NCI-H2029 treated with DMSO at 0.1 percent for 48 hours (cell line): ENCODE measurements at regions not wholly inside any gene's neighbourhood (a gene's known extent, or its start where the extent isn't known, plus 50 kb on each side); places are given as distances from the start of the nearest gene placed in this dataset.

Experiments
- DNase-seq: peaks from one replicate; lab custom pipeline; 2025; lab: John Stamatoyannopoulos, UW

DNA sequence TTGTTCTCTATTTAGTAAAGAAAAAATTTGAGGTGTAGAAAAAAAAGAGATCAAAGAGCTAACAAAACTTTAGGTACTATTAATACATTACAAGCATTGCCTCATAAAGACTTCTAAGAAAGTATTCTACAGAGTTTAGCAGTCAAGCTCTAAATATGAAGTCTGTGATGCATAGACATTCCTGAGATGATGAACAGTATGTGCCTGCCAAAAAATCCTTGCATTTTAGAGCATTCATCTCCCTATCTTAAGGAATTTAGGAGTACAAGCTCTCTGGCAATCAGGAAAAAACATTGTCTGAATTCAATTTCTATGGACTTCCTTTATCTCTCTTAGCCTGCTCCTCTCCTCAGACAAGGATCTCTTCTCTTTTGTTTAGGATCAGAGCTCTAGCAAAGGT lies 202.6 kb upstream of the LRFN5 start:
- no peak for DNase-seq

GRCh38 chr14:41403360-41403759 lies 203.3 kb upstream of the LRFN5 start:
- DNase-seq, result no peak

DNA sequence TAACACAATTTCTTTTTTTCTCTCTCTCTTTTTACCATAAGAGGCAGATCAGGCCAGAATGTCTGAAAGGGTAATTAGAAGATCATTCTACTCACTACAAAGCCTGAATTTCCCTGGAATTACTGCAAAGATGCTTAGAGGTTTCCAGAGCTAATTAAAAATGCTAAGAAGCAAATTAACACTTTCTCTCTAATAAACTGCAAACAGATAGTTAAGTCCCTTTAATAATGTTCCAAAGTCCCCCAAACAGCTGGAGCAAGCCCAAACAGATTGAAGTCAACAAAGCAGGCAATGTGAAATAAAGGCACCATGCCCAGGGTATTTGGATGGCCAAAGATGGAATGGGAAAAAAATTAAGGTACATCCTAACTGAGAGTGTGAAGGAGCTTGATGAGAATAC lies 208.8 kb upstream of the LRFN5 start:
- DNase-seq, result no peak

- no peak for DNase-seq
These were observed 213.2 kb upstream of the LRFN5 start for GRCh38 chr14:41393512-41393911.

DNA sequence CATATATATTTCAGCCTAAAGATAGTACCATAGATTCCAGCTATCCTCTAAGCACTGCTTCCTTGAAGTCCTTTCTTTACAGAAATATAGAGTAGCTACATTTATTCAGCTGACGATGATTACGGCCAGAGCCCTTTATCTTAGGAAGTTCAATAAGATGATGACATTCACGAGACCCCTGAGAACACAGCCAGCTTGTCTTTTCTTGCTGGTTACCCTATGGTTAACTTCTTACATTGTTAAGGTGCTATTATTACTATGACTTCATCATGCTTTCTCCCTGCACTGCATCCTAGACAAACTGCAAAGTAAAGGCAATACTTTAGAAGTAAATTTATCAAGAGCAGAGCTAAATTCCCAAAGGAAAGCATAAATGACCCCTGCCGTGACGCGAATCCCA lies 214.4 kb upstream of the LRFN5 start:
- no peak for DNase-seq

- no peak for DNase-seq
These were observed 217.3 kb upstream of the LRFN5 start for GRCh38 chr14:41389355-41389754.

GRCh38 chr14:41385797-41386196 lies 220.9 kb upstream of the LRFN5 start:
- no peak for DNase-seq

GRCh38 chr14:41380017-41380416 lies 226.7 kb upstream of the LRFN5 start:
- DNase-seq, result no peak

DNA sequence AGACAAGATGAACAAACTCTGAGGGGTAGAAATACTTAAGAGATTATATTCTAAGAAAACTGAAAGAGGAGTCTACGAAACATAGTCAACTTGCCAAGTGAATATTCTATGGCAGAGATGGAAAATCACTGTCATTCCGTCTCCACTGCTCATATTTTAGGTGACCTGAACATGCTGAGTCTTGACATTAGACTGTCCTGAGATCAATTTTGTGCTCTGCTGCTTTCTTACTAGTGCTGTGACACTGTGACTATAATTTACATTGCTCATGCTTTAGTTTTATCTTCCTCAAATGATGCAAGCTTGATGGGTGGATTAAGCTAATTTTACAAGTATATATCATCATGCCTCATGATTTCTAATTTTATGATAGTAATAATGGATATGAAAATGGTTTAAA lies 228.2 kb upstream of the LRFN5 start:
- DNase-seq, result no peak

DNA sequence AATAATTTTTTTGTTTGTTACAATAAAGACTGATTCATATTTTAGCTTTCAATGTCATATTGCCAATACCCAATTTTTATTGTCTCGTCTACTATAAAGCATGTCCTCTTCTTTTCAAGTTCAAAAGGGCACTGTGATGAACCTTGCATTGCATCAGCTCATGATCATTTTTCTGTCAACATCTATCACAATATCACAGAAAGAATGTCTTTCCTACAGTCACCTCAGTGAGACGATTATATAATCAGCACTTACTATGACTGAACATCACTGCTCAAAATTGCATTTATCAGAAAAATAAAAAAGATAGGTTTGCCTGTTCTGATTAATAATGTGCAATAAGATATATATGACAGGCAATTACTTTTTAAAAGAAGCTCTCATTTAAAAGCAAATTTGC lies 228.7 kb upstream of the LRFN5 start:
- DNase-seq, result no peak

- no peak for DNase-seq
These were observed 232.6 kb upstream of the LRFN5 start for GRCh38 chr14:41374092-41374491.

GRCh38 chr14:41362139-41362538 lies 244.5 kb upstream of the LRFN5 start:
- DNase-seq, result no peak

- no peak for DNase-seq
These were observed 246.6 kb upstream of the LRFN5 start for GRCh38 chr14:41360126-41360525.

DNA sequence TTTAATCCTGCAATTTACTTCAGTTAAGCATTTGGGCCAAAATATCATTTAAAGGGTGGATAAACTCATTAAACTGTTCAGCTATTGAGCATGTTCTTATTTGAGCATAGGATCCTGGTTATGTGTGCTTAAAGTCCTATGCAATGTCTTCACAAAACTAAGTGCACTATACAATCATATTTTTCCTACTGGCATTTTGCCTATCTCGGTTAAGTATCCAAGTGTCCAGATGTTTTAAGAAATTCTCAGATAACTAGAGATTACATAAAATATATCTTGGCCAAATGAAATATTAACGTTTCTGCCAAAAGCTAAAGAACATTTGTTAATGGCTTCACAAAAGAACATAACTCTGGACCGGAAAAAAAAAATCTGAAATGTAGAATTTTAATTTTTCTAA lies 250.8 kb upstream of the LRFN5 start:
- DNase-seq, result no peak

GRCh38 chr14:41350476-41350875 lies 256.2 kb upstream of the LRFN5 start:
- DNase-seq, result no peak

GRCh38 chr14:41349289-41349910 lies 257.3 kb upstream of the LRFN5 start:
- DNase-seq, result no peak

- DNase-seq, result no peak
These were observed 262.8 kb upstream of the LRFN5 start for GRCh38 chr14:41343857-41344256.

- DNase-seq, result no peak
These were observed 293.5 kb upstream of the LRFN5 start for GRCh38 chr14:41313196-41313595.

DNA sequence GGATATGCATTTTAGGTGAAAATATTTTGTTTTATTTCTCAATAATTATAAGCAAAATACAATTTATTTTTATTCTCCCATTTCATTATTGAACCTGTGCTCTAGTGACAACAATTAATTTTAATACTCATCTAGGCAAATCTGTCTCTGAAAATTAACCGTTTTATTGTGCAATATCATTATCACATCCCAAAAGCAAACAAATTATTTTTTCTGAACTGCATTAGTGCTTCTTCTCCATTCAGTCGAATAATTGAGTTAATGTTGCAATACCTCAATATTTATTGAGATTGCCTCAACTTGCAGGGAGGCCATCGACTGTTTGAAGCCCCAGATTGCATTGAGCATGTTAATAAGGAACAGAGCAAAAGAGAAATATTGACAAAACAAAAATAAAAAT lies 303.2 kb upstream of the LRFN5 start:
- no peak for DNase-seq

- no peak for DNase-seq
These were observed 303.9 kb upstream of the LRFN5 start for GRCh38 chr14:41302776-41303175.

DNA sequence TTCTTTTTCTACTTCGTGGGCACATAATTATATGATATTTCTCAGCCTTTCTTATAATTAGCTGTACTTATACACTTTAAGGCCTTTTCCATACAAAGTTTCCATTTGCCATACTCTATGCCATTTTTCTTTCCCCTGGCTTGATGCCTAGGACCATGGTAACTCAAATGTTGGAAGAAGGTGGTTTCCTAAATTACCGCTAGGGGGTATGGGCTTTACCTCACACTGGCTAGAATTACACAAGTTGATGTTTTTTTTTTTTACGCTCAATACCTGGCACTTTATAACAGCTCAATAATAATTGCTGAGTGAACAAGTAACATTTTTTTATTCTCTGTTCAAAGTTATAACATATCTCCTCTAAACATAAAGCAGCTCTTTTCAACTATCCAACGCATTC lies 306.8 kb upstream of the LRFN5 start:
- no peak for DNase-seq

DNA sequence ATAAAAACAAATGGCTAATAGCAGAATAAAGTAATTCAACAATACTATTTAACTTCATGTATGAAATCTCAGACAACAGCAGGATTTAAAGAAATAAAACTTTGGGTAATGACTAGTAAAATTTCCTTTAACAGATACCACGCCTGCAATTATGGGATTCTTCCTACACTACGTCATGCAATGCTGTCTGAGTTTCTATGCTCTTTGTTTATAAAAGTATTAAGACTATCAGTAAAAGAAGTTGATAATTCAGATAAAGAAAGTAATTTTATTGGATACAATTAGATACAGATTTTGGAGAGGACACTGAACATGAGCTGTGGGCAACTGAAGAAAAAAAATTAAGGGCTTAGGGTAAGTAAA lies 308.4 kb upstream of the LRFN5 start:
- no peak for DNase-seq

DNA sequence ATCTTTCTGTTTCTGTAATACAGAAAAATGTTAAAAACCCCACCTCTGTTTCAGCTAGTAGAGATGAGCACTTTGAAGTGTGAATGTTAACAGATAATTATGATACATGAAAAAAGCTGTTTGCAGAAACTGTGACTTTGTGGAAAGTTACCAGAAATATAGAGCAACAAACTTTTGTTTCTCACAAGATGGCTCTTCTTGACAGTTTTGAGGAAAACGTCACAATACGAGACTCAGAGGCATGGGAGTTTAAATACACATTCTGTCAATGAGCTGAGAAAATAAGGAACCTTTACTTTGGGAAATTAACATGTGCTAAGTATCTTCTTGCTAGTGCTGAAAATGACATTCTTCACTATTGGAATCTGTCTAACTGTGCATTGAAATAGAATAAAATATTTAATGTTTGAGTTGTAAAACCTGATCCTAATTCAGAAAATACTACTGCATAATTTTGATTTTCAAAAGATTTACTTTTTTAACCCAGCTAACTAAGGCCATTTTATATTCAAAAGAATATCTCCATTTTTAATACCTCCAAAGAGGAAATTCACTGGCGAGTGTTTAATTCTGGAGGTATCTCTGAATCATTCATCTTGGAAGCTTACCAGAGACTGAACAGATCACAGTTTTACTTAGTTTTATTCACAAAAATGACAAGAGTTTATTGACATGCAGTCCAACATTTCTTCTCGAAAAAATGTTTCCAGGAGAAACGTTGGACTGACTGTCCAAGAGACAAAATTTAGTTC lies 308.9 kb upstream of the LRFN5 start:
- DNase-seq, result no peak

DNA sequence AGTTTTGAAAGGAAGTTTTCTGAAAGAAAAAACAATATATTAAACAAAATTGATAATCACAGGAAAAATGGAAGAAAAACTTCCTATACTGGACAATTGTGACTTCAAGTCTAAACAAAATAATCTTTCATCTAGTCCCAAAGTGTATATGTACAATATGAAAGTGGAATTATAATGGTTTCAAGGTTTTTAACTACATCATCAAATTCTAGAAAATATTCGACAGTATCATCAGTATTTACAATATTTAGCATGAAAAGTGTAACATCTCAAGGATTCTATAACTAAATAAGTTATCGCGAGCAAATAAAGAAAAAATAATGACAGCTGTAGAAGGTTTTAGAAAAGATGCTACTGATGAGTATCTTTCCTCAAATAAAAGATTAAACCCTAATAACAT lies 310.9 kb upstream of the LRFN5 start:
- no peak for DNase-seq
